Heart right ventricle (tissue), 16 donors: ENCODE measurements at regions not wholly inside any gene's neighbourhood (a gene's known extent, or its start where the extent isn't known, plus 50 kb on each side); places are given as distances from the start of the nearest gene placed in this dataset.
"Not testable (repeated sequence)": the region's sequence is repeated elsewhere in the genome, so short reads cannot be mapped to it uniquely, and the experiment has no call there.

ENCODE experiments used
- ATAC-seq, 8 donors: fragments of 200-7000 bp; cut with Tn5 transposase; one replicate each; pipeline ENCODE4 v1.9.1; 2020; ENCODE audit warnings: mild to moderate bottlenecking in 8 of 8, moderate library complexity in 8 of 8, moderate number of reproducible peaks in 1 of 8
- DNase-seq, 2 donors: peaks; one replicate each; pipeline ENCODE4 v3.0.0-alpha.2; 2020
- H3K27ac ChIP-seq, 10 donors: fragments of 200-600 bp; sonication (generic) in 2 of 10; one replicate each; pipeline versions ENCODE4 v1.5.0 to v1.8.0; 2020 to 2022; ENCODE audit warnings: mild to moderate bottlenecking in 3 of 10
- H3K27me3 ChIP-seq, 7 donors: fragments of 200-600 bp; one replicate each; pipeline ENCODE4 v1.8.0; 2021 to 2022; ENCODE audit warnings: mild to moderate bottlenecking in 2 of 7
- H3K36me3 ChIP-seq, 9 donors: fragments of 200-600 bp; sonication (generic) in 1 of 9; one replicate each; pipeline versions ENCODE4 v1.5.0 to v1.8.0; 2020 to 2022; ENCODE audit warnings: mild to moderate bottlenecking in 2 of 9
- H3K4me1 ChIP-seq, 9 donors: fragments of 200-600 bp; sonication (generic) in 1 of 9; one replicate each; pipeline versions ENCODE4 v1.5.0 to v1.8.0; 2020 to 2022; ENCODE audit warnings: mild to moderate bottlenecking in 4 of 9
- H3K4me3 ChIP-seq, 10 donors: fragments of 200-600 bp; sonication (generic) in 2 of 10; one replicate each; pipeline versions ENCODE4 v1.5.0 to v1.8.0; 2020 to 2022; ENCODE audit warnings: mild to moderate bottlenecking in 7 of 10, moderate library complexity in 2 of 10
- H3K9me3 ChIP-seq, 11 donors: fragments of 200-600 bp in 10 of 11; sonication (generic) in 2 of 11; one replicate each; pipeline versions ENCODE4 v1.5.0 to v1.8.0; 2013 to 2022; ENCODE audit warnings: mild to moderate bottlenecking in 2 of 11, control low read depth in 1 of 11, moderate library complexity in 1 of 11
- CTCF ChIP-seq, 9 donors: fragments of 200-600 bp; sonication (generic) in 2 of 9; IDR thresholded peaks; one replicate each; pipeline versions ENCODE4 v1.5.0 to v1.8.0; 2021 to 2022; ENCODE audit warnings: antibody characterized with exemption in 9 of 9, mild to moderate bottlenecking in 5 of 9, moderate library complexity in 1 of 9
- WGBS, 2 donors: extraction: QIAGEN DNeasy Blood & Tissue Kit; methylation state at CpG; one replicate each; pipeline ENCODE4 v1.1.7; 2013; ENCODE audit warnings: inconsistent platforms in 1 of 2; 5-methylcytosine and 5-hydroxymethylcytosine counted together
- intact Hi-C, 10 donors: fragments of 100-400 bp; cut with DNase I; formaldehyde crosslinking; loops; one replicate each; pipeline versions ENCODE4 v1.11.1 to v1.14.2; 2022
- donor health status: Arrhythmogenic right ventricular cardiomyopathy.
- donor health status: ischemic (EF 13 %, LVEDD 7.1; RV severe dilation, severe dysfunction).
- donor health status: healthy with polysubstance abuse.
- donor health status: DM: no; HTN: yes; CAD: no.
- donor health status: DM: no; HTN: no; CAD: no.
- donor health status: ischemic (EF 25% LVEDD 6.9; RV normal size, moderate dysfunction).
- donor health status: ischemic (EF 25% LVEDD 5.7; RV mildly dilated, moderate dysfunction).
- donor health status: healthy.
- donor health status: DM: yes; HTN: yes; CAD: no.
- donor health status: Ischemic cardiomyopathy.
- donor health status: ischemic (EF 35%, LVEDD 5.7; RV mildly dilated, moderate dysfunction).
- donor health status: nonischemic (EF 11% LVEDD 7.7; RV severe dilation, severe dysfunction).
- donor health status: DM: yes; HTN: yes; CAD: no.
- donor health status: PGD.
- donor health status: ischemic (EF 29% LVEDD 5.4; RV normal size, mild dysfunction).
- donor health status: nonischemic (EF 23%, LVEDD 6.1; RV moderate dilation, normal function).

DNA sequence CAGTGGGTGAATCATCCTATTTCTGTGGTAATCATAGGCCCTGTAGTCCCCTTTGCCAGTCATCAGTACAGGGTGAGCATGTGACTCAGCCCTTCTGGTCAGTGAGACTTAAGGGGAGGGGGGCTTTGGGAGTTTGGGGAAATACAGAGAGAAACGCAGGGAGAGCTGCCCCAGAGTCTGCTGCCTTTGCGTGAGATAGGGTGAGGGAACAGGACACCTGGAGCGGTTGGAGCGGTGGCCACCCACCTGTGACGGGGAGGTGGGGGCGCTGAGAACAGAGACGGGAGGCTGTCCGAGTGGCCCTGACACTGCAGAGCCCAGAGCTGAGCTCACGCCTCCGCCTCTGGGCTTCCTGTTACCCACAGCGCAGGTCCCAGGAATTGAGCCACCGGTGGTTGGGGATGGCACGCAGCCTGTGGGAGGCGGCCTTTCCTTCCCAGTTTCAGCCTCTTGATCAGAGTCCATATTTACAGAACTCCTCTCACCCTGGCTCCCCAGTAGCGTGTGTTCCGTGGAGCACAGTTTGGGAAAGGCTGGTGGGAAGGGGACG is 92.0 kb upstream of the ERCC6L2 start:
- WGBS, 2 donors, result 88 to 95% methylated on average over 17 of the region's 17 CpGs
- intact Hi-C loops, result no loop called here
- H3K4me1 ChIP-seq, result peaks cover 0 to 7% (median 0%) of the 10 kb centered on the region in 9 donors
- no peaks in the 10 kb centered on the region for H3K36me3 ChIP-seq
- H3K9me3 ChIP-seq, result no peaks in the 10 kb centered on the region
- DNase-seq, result no peak
- H3K27ac ChIP-seq, result no peak overlapping the region
- TF ChIP-seq CTCF (IDR thresholded peaks at IDR 0.05), result no peak
- no peak for ATAC-seq
- peaks cover 0 to 9% (median 0%) of the 10 kb centered on the region in 7 donors for H3K27me3 ChIP-seq
- H3K4me3 ChIP-seq, result no peak overlapping the region

GRCh38 chr9:95780751-95781150 is 94.7 kb upstream of the ERCC6L2 start:
- ATAC-seq (no peak), DNase-seq (no peak)
- Histone ChIP-seq H3K4me3 (no peak overlapping the region), H3K9me3 (no peaks in the 10 kb centered on the region), H3K4me1 (peaks cover 0 to 14% (median 0%) of the 10 kb centered on the region in 9 donors), H3K27me3 (peaks cover 0 to 6% (median 0%) of the 10 kb centered on the region in 7 donors), H3K36me3 (no peaks in the 10 kb centered on the region), H3K27ac (no peak overlapping the region)
- intact Hi-C loops, result no loop called here
- no peak for TF ChIP-seq CTCF (IDR thresholded peaks at IDR 0.05)
- 96 to 97% methylated on average over 6 of the region's 6 CpGs for WGBS, 2 donors

GRCh38 chr9:95780121-95780520 is 95.4 kb upstream of the ERCC6L2 start:
- Histone ChIP-seq H3K36me3 (no peaks in the 10 kb centered on the region), H3K4me1 (peaks cover 0 to 14% (median 0%) of the 10 kb centered on the region in 9 donors), H3K27me3 (peaks cover 0 to 9% (median 0%) of the 10 kb centered on the region in 7 donors), H3K27ac (no peak overlapping the region), H3K9me3 (no peaks in the 10 kb centered on the region), H3K4me3 (no peak overlapping the region)
- WGBS, 2 donors, result 94 to 97% methylated on average over 3 of the region's 3 CpGs
- ATAC-seq (no peak), DNase-seq (no peak)
- intact Hi-C loops, result no loop called here
- no peak for TF ChIP-seq CTCF (IDR thresholded peaks at IDR 0.05)

- WGBS, 2 donors, result 95 to 96% methylated on average over 7 of the region's 7 CpGs
- DNase-seq, intact Hi-C loops, H3K36me3 ChIP-seq, H3K4me3 ChIP-seq, H3K27ac ChIP-seq, ATAC-seq, H3K9me3 ChIP-seq: not testable (repeated sequence)
- Histone ChIP-seq H3K4me1 (peaks cover 0 to 14% (median 0%) of the 10 kb centered on the region in 9 donors), H3K27me3 (peaks cover 0 to 12% (median 0%) of the 10 kb centered on the region in 7 donors)
Observed at GRCh38 chr9:95779597-95779996, 95.9 kb upstream of the ERCC6L2 start.

DNA sequence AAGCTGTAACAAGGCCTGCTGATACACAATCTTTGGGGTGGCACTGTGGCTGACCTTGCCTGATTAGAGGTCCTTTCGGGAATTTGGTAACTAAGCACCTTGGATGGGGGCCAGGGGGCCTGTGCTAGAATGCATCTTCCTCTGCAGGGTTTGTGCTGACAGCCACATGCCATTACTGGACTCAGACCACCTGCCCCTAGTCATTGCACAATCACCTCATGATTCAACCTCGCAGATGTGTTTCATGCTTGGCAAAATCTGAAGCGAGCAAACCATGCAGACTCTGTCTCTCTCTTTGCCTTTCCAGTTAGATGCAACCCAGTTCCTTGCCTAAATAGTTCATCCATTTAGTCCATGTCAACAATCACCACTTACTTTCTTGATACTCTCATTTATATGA is 96.5 kb upstream of the ERCC6L2 start:
- peak in 1 of 2 donors; percentile 53 for DNase-seq
- 70 to 74% methylated on average over 3 of the region's 3 CpGs for WGBS, 2 donors
- no peak overlapping the region for H3K27ac ChIP-seq

More for the DNA sequence above, 96.5 kb upstream of the ERCC6L2 start:
- ATAC-seq, result peak; percentile 27 to 88 (median 64)
- Histone ChIP-seq H3K27me3 (peaks cover 0 to 12% (median 0%) of the 10 kb centered on the region in 7 donors), H3K36me3 (no peaks in the 10 kb centered on the region), H3K4me3 (no peak overlapping the region), H3K4me1 (peaks cover 0 to 14% (median 0%) of the 10 kb centered on the region in 9 donors), H3K9me3 (no peaks in the 10 kb centered on the region)
- intact Hi-C loops, result no loop called here
- TF ChIP-seq CTCF (IDR thresholded peaks at IDR 0.05), result no peak
